LNCaP clone FGC (cell line): ENCODE measurements at regions not wholly inside any gene's neighbourhood (a gene's known extent, or its start where the extent isn't known, plus 50 kb on each side); places are given as distances from the start of the nearest gene placed in this dataset.

Experiments
- DNase-seq: peaks from one replicate; pipeline ENCODE4 v3.0.0-alpha.2; 2011; ENCODE audit warnings: low read depth
- H3K4me3 ChIP-seq: 2 replicates; pipeline ENCODE4 v1.5.1; 2011; ENCODE audit warnings: mild to moderate bottlenecking, low read depth, low read length, control low read depth
- CTCF ChIP-seq: IDR thresholded peaks from 2 replicates; pipeline ENCODE4 v1.5.1; 2012; ENCODE audit warnings: mild to moderate bottlenecking; ENCODE audit not compliant: control insufficient read depth, insufficient read depth; ENCODE audit errors: extremely low read depth

GRCh38 chr3:77917225-77917624 is 877.3 kb downstream of the ROBO2 start:
- no peak overlapping the region for H3K4me3 ChIP-seq
- DNase-seq = peak; percentile 13
- no peak for TF ChIP-seq CTCF

- no peak overlapping the region for H3K4me3 ChIP-seq
- DNase-seq = no peak
- TF ChIP-seq CTCF = no peak
These were observed 879.3 kb downstream of the ROBO2 start for GRCh38 chr3:77919244-77919643.

GRCh38 chr3:77931255-77932009 is 891.5 kb downstream of the ROBO2 start:
- no peak overlapping the region for H3K4me3 ChIP-seq
- DNase-seq = no peak
- no peak for TF ChIP-seq CTCF

DNA sequence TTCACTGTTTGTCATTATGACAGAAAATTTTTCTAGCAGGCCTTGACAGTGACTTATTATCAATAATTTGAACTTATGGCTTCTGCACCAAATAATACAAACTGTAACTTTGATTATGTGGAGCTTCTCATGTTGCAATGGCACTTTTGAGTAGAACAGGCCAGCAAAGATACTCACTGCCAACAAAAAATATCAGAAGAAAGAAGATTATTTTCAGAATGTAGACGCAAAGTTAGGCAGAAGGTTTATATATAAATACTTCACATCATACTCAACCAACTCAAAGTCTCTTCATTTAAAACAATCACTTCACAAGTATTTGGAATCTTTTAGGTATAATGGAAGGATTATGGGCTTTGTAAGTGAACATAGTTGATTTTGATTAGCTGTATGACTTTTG is 893.0 kb downstream of the ROBO2 start:
- DNase-seq = no peak
- H3K4me3 ChIP-seq = no peak overlapping the region
- no peak for TF ChIP-seq CTCF

DNA sequence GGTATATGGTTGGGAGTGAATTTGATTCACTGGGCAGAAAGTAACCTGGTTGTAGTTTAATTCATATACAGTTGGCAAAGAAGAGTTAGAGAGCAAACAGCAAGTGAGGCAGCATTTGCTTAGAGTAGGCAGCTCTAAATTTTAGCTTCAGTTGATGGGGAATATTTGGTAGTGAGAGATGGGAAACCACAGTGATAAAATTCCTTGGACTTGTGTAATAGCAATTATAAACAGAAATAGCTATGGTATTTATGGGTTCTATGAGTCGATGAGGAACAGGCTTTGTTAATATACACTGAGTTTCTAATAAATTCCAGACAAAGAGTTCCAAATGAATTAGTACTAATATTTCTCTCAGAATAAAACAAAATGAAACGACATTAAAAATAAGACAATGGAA is 894.0 kb downstream of the ROBO2 start:
- H3K4me3 ChIP-seq = no peak overlapping the region
- DNase-seq = no peak
- TF ChIP-seq CTCF = no peak

GRCh38 chr3:77935418-77935817 is 895.5 kb downstream of the ROBO2 start:
- DNase-seq = no peak
- no peak overlapping the region for H3K4me3 ChIP-seq
- TF ChIP-seq CTCF = no peak

- no peak overlapping the region for H3K4me3 ChIP-seq
- TF ChIP-seq CTCF = no peak
- no peak for DNase-seq
These were observed 899.8 kb downstream of the ROBO2 start for GRCh38 chr3:77939726-77940125.
